ENCODE measurements at regions not wholly inside any gene's neighbourhood (a gene's known extent, or its start where the extent isn't known, plus 50 kb on each side); places are given as distances from the start of the nearest gene placed in this dataset.

GRCh38 chr6:111972745-111973117 is 81.2 kb upstream of the CCN6 start:
- TF ChIP-seq YY1 (IDR thresholded peaks at IDR 0.05; ENCODE audit: insufficient read depth, insufficient read length) (no peak), ZNF274 (IDR thresholded peaks at IDR 0.05; ENCODE audit: low read depth, low read length) (no peak), SUZ12 (IDR thresholded peaks at IDR 0.05; ENCODE audit: extremely low read depth, insufficient read depth, insufficient read length) (no peak)
